NCI-H2171 treated with DMSO at 0.1 percent for 48 hours (cell line): ENCODE measurements at regions not wholly inside any gene's neighbourhood (a gene's known extent, or its start where the extent isn't known, plus 50 kb on each side); places are given as distances from the start of the nearest gene placed in this dataset.
"Not testable (repeated sequence)": the region's sequence is repeated elsewhere in the genome, so short reads cannot be mapped to it uniquely, and the experiment has no call there.

Source experiments
- DNase-seq: peaks from one replicate; lab custom pipeline; 2025; lab: John Stamatoyannopoulos, UW

GRCh38 chrX:15116900-15117299, 153.0 kb downstream of the ASB9 start:
- no peak for DNase-seq

- no peak for DNase-seq
Observed at GRCh38 chrX:15114743-15115566, 154.9 kb downstream of the ASB9 start.

- DNase-seq = peak; percentile 9
Observed at GRCh38 chrX:15107367-15107988, 162.4 kb downstream of the ASB9 start.

GRCh38 chrX:15098505-15098904, 171.4 kb downstream of the ASB9 start:
- DNase-seq = no peak

- peak; percentile 39 for DNase-seq
Observed at GRCh38 chrX:15087747-15088146, 182.1 kb downstream of the ASB9 start.

GRCh38 chrX:15073313-15073712, 196.6 kb downstream of the ASB9 start:
- DNase-seq = no peak

- no peak for DNase-seq
Observed at GRCh38 chrX:15072880-15073279, 197.0 kb downstream of the ASB9 start.

GRCh38 chrX:15072259-15072658, 197.6 kb downstream of the ASB9 start:
- DNase-seq = no peak

GRCh38 chrX:15059474-15059873, 186.3 kb downstream of the MOSPD2 start:
- no peak for DNase-seq

GRCh38 chrX:15056044-15056443, 182.8 kb downstream of the MOSPD2 start:
- DNase-seq = no peak

- no peak for DNase-seq
Observed at GRCh38 chrX:15055146-15055930, 182.1 kb downstream of the MOSPD2 start.

- DNase-seq = no peak
Observed at GRCh38 chrX:15050395-15050794, 177.2 kb downstream of the MOSPD2 start.

- DNase-seq = no peak
Observed at GRCh38 chrX:15043538-15043937, 170.3 kb downstream of the MOSPD2 start.

GRCh38 chrX:15033917-15034316, 160.7 kb downstream of the MOSPD2 start:
- DNase-seq = no peak

- DNase-seq = no peak
Observed at GRCh38 chrX:15017491-15017890, 144.3 kb downstream of the MOSPD2 start.

- DNase-seq = no peak
Observed at GRCh38 chrX:15016051-15016450, 142.8 kb downstream of the MOSPD2 start.

GRCh38 chrX:15014281-15014680, 141.1 kb downstream of the MOSPD2 start:
- no peak for DNase-seq

- DNase-seq = no peak
Observed at GRCh38 chrX:15013461-15013860, 140.2 kb downstream of the MOSPD2 start.

GRCh38 chrX:14997271-14997670, 124.0 kb downstream of the MOSPD2 start:
- no peak for DNase-seq

- DNase-seq = not testable (repeated sequence)
Observed at GRCh38 chrX:14984425-14984824, 111.2 kb downstream of the MOSPD2 start.
